ENCODE measurements at regions not wholly inside any gene's neighbourhood (a gene's known extent, or its start where the extent isn't known, plus 50 kb on each side); places are given as distances from the start of the nearest gene placed in this dataset.

DNA sequence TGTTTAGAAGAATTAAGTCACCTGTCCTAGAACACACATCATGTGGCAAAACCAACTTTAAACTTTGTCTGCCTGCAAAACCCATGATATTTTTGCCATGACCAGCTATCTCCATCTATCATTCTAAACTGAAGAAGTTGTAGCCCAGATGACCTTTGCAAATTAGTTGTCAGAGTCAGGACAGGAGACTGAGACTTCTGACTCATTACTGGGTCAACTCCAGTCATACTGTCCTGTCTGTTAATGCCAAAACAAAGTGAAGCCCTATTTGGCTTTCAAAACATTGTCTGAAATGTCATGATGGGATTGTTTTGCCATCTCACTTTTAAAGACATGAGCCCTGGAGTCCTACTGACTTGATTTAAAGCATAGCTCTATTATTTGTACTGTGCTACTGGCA, 365.7 kb upstream of the CPEB2 start:
- TF ChIP-seq, protein P1, sequence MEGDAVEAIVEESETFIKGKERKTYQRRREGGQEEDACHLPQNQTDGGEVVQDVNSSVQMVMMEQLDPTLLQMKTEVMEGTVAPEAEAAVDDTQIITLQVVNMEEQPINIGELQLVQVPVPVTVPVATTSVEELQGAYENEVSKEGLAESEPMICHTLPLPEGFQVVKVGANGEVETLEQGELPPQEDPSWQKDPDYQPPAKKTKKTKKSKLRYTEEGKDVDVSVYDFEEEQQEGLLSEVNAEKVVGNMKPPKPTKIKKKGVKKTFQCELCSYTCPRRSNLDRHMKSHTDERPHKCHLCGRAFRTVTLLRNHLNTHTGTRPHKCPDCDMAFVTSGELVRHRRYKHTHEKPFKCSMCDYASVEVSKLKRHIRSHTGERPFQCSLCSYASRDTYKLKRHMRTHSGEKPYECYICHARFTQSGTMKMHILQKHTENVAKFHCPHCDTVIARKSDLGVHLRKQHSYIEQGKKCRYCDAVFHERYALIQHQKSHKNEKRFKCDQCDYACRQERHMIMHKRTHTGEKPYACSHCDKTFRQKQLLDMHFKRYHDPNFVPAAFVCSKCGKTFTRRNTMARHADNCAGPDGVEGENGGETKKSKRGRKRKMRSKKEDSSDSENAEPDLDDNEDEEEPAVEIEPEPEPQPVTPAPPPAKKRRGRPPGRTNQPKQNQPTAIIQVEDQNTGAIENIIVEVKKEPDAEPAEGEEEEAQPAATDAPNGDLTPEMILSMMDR (IDR thresholded peaks at IDR 0.05), result no peak
- no peak for TF ChIP-seq POLR2A (IDR thresholded peaks at IDR 0.05)

Data from tibial nerve (tissue), 3 donors.